IMR-90 (cell line): ENCODE measurements at regions not wholly inside any gene's neighbourhood (a gene's known extent, or its start where the extent isn't known, plus 50 kb on each side); places are given as distances from the start of the nearest gene placed in this dataset.
A peak's percentile ranks its signal among the peaks of the same experiment; 100 is the strongest.

Experiments used
- ATAC-seq: fragments of 200-7000 bp; cut with Tn5 transposase; 2 replicates; pipeline ENCODE4 v1.9.1; 2020; ENCODE audit warnings: low read depth, mild to moderate bottlenecking, moderate library complexity
- BruUV-seq: library from RNA; stranded (reverse); fragments of 400-500 nt; replicated peaks from 2 replicates; lab custom pipeline; 2021; lab: Mats Ljungman, UMichigan
- CTCF ChIA-PET: fragments of 300-600 bp; formaldehyde crosslinking; extraction: SDS; loops from one replicate; lab custom pipeline; 2021; ENCODE audit warnings: antibody characterized with exemption; lab: Yijun Ruan, JAX
- POLR2A ChIA-PET: fragments of 300-600 bp; sonication (Branson Sonifier 250); formaldehyde crosslinking; loops from one replicate; lab custom pipeline; 2022; ENCODE audit warnings: antibody characterized with exemption; ENCODE audit not compliant: unreplicated experiment; lab: Charles Lee
- DNase-seq: peaks from one replicate; pipeline ENCODE4 v3.0.0; 2013
- H2AFZ ChIP-seq: replicated peaks from 2 replicates; pipeline ENCODE3; 2013; ENCODE audit warnings: low read length, mild to moderate bottlenecking; ENCODE audit not compliant: poor library complexity
- H2AK5ac ChIP-seq: 2 replicates; pipeline ENCODE4 v1.6.1; 2013; ENCODE audit warnings: low read depth, low read length, inconsistent platforms
- H2AK9ac ChIP-seq: replicated peaks from 2 replicates; pipeline ENCODE3; 2013; ENCODE audit warnings: mild to moderate bottlenecking, low read depth, low read length, moderate library complexity; ENCODE audit not compliant: poor library complexity
- H2BK120ac ChIP-seq: 2 replicates; pipeline ENCODE4 v1.6.1; 2013; ENCODE audit warnings: low read depth, low read length, inconsistent platforms
- H2BK15ac ChIP-seq: 3 replicates; pipeline ENCODE4 v1.6.1; 2013; ENCODE audit warnings: low read depth, low read length, inconsistent platforms
- H2BK20ac ChIP-seq: 2 replicates; pipeline ENCODE4 v1.6.1; 2013; ENCODE audit warnings: low read depth, mild to moderate bottlenecking, inconsistent platforms, low read length, moderate library complexity
- H2BK5ac ChIP-seq: 2 replicates; pipeline ENCODE4 v1.6.1; 2013; ENCODE audit warnings: mild to moderate bottlenecking, low read depth, low read length, inconsistent platforms; ENCODE audit not compliant: poor library complexity, severe bottlenecking
- H3K14ac ChIP-seq: replicated peaks from 2 replicates; pipeline ENCODE4 v1.6.1; 2013; ENCODE audit warnings: low read depth, low read length, inconsistent platforms
- H3K18ac ChIP-seq: 2 replicates; pipeline ENCODE4 v1.6.1; 2013; ENCODE audit warnings: low read depth, low read length, control low read depth
- H3K23ac ChIP-seq: 2 replicates; pipeline ENCODE4 v1.6.1; 2013; ENCODE audit warnings: low read depth, low read length, inconsistent platforms
- H3K27ac ChIP-seq: 2 replicates; pipeline ENCODE4 v1.5.1; 2013; ENCODE audit warnings: mild to moderate bottlenecking, control low read depth, low read length; ENCODE audit not compliant: insufficient read depth
- H3K27me3 ChIP-seq: 2 replicates; pipeline ENCODE4 v1.6.1; 2013; ENCODE audit warnings: low read length; ENCODE audit not compliant: control insufficient read depth, insufficient read depth
- H3K36me3 ChIP-seq: 2 replicates; pipeline ENCODE4 v1.6.1; 2013; ENCODE audit warnings: low read length, mixed read lengths; ENCODE audit not compliant: control insufficient read depth, insufficient read depth
- H3K4ac ChIP-seq: 2 replicates; pipeline ENCODE4 v1.6.1; 2013; ENCODE audit warnings: low read depth, low read length, inconsistent platforms
- H3K4me1 ChIP-seq: 2 replicates; pipeline ENCODE4 v1.6.1; 2013; ENCODE audit warnings: low read length, mixed read lengths; ENCODE audit not compliant: control insufficient read depth, insufficient read depth
- H3K4me2 ChIP-seq: 2 replicates; pipeline ENCODE4 v1.6.1; 2013; ENCODE audit warnings: low read depth, mild to moderate bottlenecking, control low read depth, low read length, moderate library complexity
- H3K4me3 ChIP-seq: 2 replicates; pipeline ENCODE4 v1.5.1; 2013; ENCODE audit warnings: low read depth, mild to moderate bottlenecking, control low read depth, low read length, moderate library complexity; ENCODE audit not compliant: insufficient read depth
- H3K56ac ChIP-seq: 2 replicates; pipeline ENCODE4 v1.6.1; 2013; ENCODE audit warnings: low read length, inconsistent platforms; ENCODE audit not compliant: insufficient read depth; ENCODE audit errors: extremely low read depth
- H3K79me1 ChIP-seq, 2 experiments: 2 replicates each; pipeline ENCODE4 v1.6.1; 2013; ENCODE audit warnings: low read length in 2 of 2, inconsistent platforms in 1 of 2, low read depth in 1 of 2
- H3K9ac ChIP-seq: 2 replicates; pipeline ENCODE4 v1.6.1; 2013; ENCODE audit warnings: low read depth, low read length, control low read depth
- H3K9me1 ChIP-seq: 2 replicates; pipeline ENCODE4 v1.6.1; 2013; ENCODE audit warnings: low read length, inconsistent platforms; ENCODE audit not compliant: insufficient read depth
- H3K9me3 ChIP-seq: 2 replicates; pipeline ENCODE4 v1.6.1; 2013; ENCODE audit warnings: low read length; ENCODE audit not compliant: control insufficient read depth, insufficient read depth
- H4K20me1 ChIP-seq: 2 replicates; pipeline ENCODE4 v1.6.1; 2013; ENCODE audit warnings: low read length, inconsistent platforms; ENCODE audit not compliant: insufficient read depth
- H4K5ac ChIP-seq: 2 replicates; pipeline ENCODE4 v1.6.1; 2013; ENCODE audit warnings: mild to moderate bottlenecking, low read depth, low read length, control low read depth
- H4K8ac ChIP-seq, 2 experiments: 2 replicates each; pipeline ENCODE4 v1.6.1; 2013; ENCODE audit warnings: low read depth in 2 of 2, low read length in 2 of 2, control low read depth in 1 of 2, inconsistent platforms in 1 of 2
- H4K91ac ChIP-seq: 2 replicates; pipeline ENCODE4 v1.6.1; 2013; ENCODE audit warnings: low read depth, low read length, inconsistent platforms; ENCODE audit not compliant: insufficient read depth
- MAFK ChIP-seq: IDR thresholded peaks from 2 replicates; pipeline ENCODE4 v1.6.1; 2012; ENCODE audit warnings: low read depth, low read length, improper control_type of control experiment
- RAD21 ChIP-seq: IDR thresholded peaks from 2 replicates; pipeline ENCODE4 v1.6.1; 2012; ENCODE audit warnings: low read length, improper control_type of control experiment
- SMC3 ChIP-seq: fragments of 150-350 bp; IDR thresholded peaks from 2 replicates; pipeline ENCODE4 v1.6.1; 2016; ENCODE audit warnings: low read depth, mild to moderate bottlenecking, antibody characterized with exemption, low read length, moderate library complexity
- WGBS, 2 experiments: methylation state at CpG; one replicate each; pipeline versions ENCODE4 v1.1.5 to v1.1.7; 2013; ENCODE audit warnings: missing lambda C conversion rate in 2 of 2; ENCODE audit not compliant: insufficient read length in 1 of 2; ENCODE audit errors: extremely low coverage in 2 of 2; 5-methylcytosine and 5-hydroxymethylcytosine counted together
- dilution Hi-C: fragments of 300-500 bp; cut with HindIII; formaldehyde crosslinking; loops from one replicate; pipeline ENCODE4 v1.14.3; 2018; ENCODE audit warnings: low sequenced_read_pairs; ENCODE audit not compliant: unreplicated experiment
- in situ Hi-C: fragments of 300-500 bp; cut with MboI; formaldehyde crosslinking; loops from 3 replicates; pipeline ENCODE4 v1.14.3; 2019; ENCODE audit warnings: low sequenced_read_pairs, inconsistent platforms, mixed read lengths
- intact Hi-C: fragments of 100-400 bp; cut with micrococcal nuclease; formaldehyde crosslinking; loops from 2 replicates; pipeline ENCODE4 v1.10.0; 2022
- TF ChIP-seq, protein P1 (sequence below): conservative IDR thresholded peaks from 2 replicates; pipeline ENCODE4 v1.5.1; 2012; ENCODE audit warnings: mild to moderate bottlenecking, low read depth, low read length, improper control_type of control experiment

DNA sequence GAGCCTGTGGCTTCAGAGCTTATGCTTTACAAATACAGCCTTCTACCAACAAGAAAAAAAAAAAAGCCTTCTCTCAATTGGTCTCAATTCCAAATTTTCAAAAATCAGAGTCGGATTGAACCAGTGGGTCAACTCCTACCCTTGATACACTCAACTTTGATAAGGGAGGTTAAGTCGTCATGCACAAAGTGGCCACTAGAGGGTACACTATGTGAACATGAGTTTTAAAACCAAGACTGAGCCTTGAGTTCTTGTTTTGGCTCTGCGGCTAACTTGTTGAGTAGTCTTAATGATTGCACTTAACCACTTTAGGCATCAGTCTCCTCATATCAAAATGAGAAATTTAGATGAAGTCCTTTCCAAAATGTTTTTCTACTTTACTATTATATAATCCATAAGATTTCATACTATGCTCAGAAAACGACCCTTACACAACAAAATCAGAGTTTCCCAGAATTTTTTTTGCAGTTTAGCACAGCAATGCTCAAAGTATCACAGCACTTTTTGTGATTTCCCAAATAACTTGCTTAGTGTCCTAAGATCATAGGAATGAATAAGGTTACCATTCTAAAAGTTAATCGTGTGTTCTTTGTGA lies 92.9 kb upstream of the MTAP start:
- TF ChIP-seq MAFK, result no peak
- TF ChIP-seq, protein P1, sequence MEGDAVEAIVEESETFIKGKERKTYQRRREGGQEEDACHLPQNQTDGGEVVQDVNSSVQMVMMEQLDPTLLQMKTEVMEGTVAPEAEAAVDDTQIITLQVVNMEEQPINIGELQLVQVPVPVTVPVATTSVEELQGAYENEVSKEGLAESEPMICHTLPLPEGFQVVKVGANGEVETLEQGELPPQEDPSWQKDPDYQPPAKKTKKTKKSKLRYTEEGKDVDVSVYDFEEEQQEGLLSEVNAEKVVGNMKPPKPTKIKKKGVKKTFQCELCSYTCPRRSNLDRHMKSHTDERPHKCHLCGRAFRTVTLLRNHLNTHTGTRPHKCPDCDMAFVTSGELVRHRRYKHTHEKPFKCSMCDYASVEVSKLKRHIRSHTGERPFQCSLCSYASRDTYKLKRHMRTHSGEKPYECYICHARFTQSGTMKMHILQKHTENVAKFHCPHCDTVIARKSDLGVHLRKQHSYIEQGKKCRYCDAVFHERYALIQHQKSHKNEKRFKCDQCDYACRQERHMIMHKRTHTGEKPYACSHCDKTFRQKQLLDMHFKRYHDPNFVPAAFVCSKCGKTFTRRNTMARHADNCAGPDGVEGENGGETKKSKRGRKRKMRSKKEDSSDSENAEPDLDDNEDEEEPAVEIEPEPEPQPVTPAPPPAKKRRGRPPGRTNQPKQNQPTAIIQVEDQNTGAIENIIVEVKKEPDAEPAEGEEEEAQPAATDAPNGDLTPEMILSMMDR, result peak; percentile 67
- peak; percentile 60 for TF ChIP-seq SMC3
- TF ChIP-seq RAD21, result peak; percentile 56
- H2BK20ac ChIP-seq, result no peak overlapping the region
- CTCF ChIA-PET, result interaction anchor here (0.6 to 1.3 kb wide), 12 partner anchors 10 to 515 kb away, joined by 3 to 4 read pairs (median 3); no protein-coding TSS in a partner anchor
- no peak overlapping the region for H2AK9ac ChIP-seq
- H2BK120ac ChIP-seq, result no peak overlapping the region
- H3K9me3 ChIP-seq, result no peaks in the 10 kb centered on the region
- BruUV-seq, result no TSS peak
- no peaks in the 10 kb centered on the region for H3K27me3 ChIP-seq
- no peaks in the 10 kb centered on the region for H3K9me1 ChIP-seq
- no peak overlapping the region for H3K27ac ChIP-seq
- H4K5ac ChIP-seq, result no peak overlapping the region
- H3K36me3 ChIP-seq, result no peaks in the 10 kb centered on the region
- no peak overlapping the region for H3K14ac ChIP-seq
- no peak overlapping the region for H2BK15ac ChIP-seq
- no peak overlapping the region for H3K23ac ChIP-seq
- WGBS, 2 experiments, result no CpG with 5 or more reads among the region's 5 CpGs
- H3K4me3 ChIP-seq, result no peak overlapping the region
- in situ Hi-C loops (no loop called here), intact Hi-C loops (loop anchor here (1.0 to 5.0 kb wide), 3 partner anchors 80 to 243 kb away; no protein-coding TSS in a partner anchor), dilution Hi-C loops (no loop called here)
- H3K4me1 ChIP-seq, result peaks cover 6% of the 10 kb centered on the region; the same call in 1 of the 2 replicates
- H4K91ac ChIP-seq, result no peak overlapping the region
- no peaks in the 10 kb centered on the region for H3K79me1 ChIP-seq
- POLR2A ChIA-PET, result no interaction called here
- H3K18ac ChIP-seq, result no peak overlapping the region
- DNase-seq (peak; percentile 53), ATAC-seq (peak; percentile 69)
- no peak overlapping the region for H3K56ac ChIP-seq
- H4K8ac ChIP-seq, result no peak overlapping the region
- H3K4me2 ChIP-seq, result no peak overlapping the region
- no peak overlapping the region for H2BK5ac ChIP-seq
- no peak overlapping the region for H3K4ac ChIP-seq
- H3K9ac ChIP-seq, result no peak overlapping the region
- no peaks in the 10 kb centered on the region for H4K20me1 ChIP-seq
- no peak overlapping the region for H2AK5ac ChIP-seq
- H2AFZ ChIP-seq, result no peak overlapping the region
